CD4-positive, alpha-beta T cell treated with Interleukin-6 at 100 ng/mL for 8 hours (primary cell): ENCODE measurements at regions not wholly inside any gene's neighbourhood (a gene's known extent, or its start where the extent isn't known, plus 50 kb on each side); places are given as distances from the start of the nearest gene placed in this dataset.
"Not testable (repeated sequence)": the region's sequence is repeated elsewhere in the genome, so short reads cannot be mapped to it uniquely, and the experiment has no call there.

ENCODE experiments used
- DNase-seq: peaks from one replicate; pipeline ENCODE4 v3.0.0-alpha.2; 2020; ENCODE audit warnings: mixed read lengths, low spot score

GRCh38 chr1:148264374-148265276 lies 112.5 kb upstream of the NBPF11 start:
- no peak for DNase-seq

- DNase-seq = no peak
Measured at GRCh38 chr1:148263906-148264255, 111.8 kb upstream of the NBPF11 start.

- peak; percentile 33 for DNase-seq
Measured at GRCh38 chr1:148263128-148263905, 111.2 kb upstream of the NBPF11 start.

GRCh38 chr1:148261684-148262083 lies 109.6 kb upstream of the NBPF11 start:
- not testable (repeated sequence) for DNase-seq

GRCh38 chr1:148257886-148258285 lies 105.8 kb upstream of the NBPF11 start:
- not testable (repeated sequence) for DNase-seq

- peak; percentile 5 for DNase-seq
Measured at GRCh38 chr1:148254611-148255429, 102.7 kb upstream of the NBPF11 start.

- DNase-seq = not testable (repeated sequence)
Measured at GRCh38 chr1:148253808-148254207, 101.7 kb upstream of the NBPF11 start.

GRCh38 chr1:148248798-148249197 lies 96.7 kb upstream of the NBPF11 start:
- not testable (repeated sequence) for DNase-seq

GRCh38 chr1:148246258-148246861 lies 94.3 kb upstream of the NBPF11 start:
- not testable (repeated sequence) for DNase-seq

- not testable (repeated sequence) for DNase-seq
Measured at GRCh38 chr1:148245843-148246242, 93.8 kb upstream of the NBPF11 start.

GRCh38 chr1:148245443-148245842 lies 93.4 kb upstream of the NBPF11 start:
- not testable (repeated sequence) for DNase-seq

GRCh38 chr1:148233250-148233649 lies 81.2 kb upstream of the NBPF11 start:
- DNase-seq = not testable (repeated sequence)

GRCh38 chr1:148228846-148229245 lies 76.8 kb upstream of the NBPF11 start:
- not testable (repeated sequence) for DNase-seq

- not testable (repeated sequence) for DNase-seq
Measured at GRCh38 chr1:148222399-148223159, 70.5 kb upstream of the NBPF11 start.

GRCh38 chr1:148221593-148221992 lies 69.5 kb upstream of the NBPF11 start:
- not testable (repeated sequence) for DNase-seq

- not testable (repeated sequence) for DNase-seq
Measured at GRCh38 chr1:148219229-148219628, 67.1 kb upstream of the NBPF11 start.

GRCh38 chr1:148211191-148211590 lies 59.1 kb upstream of the NBPF11 start:
- not testable (repeated sequence) for DNase-seq

GRCh38 chr1:148210624-148211023 lies 58.5 kb upstream of the NBPF11 start:
- DNase-seq = not testable (repeated sequence)

GRCh38 chr1:148210166-148210565 lies 58.1 kb upstream of the NBPF11 start:
- DNase-seq = not testable (repeated sequence)

- DNase-seq = not testable (repeated sequence)
Measured at GRCh38 chr1:148202013-148202412, 49.9 kb upstream of the NBPF11 start.
